Ectodermal cell (in vitro differentiated cells): ENCODE measurements at regions not wholly inside any gene's neighbourhood (a gene's known extent, or its start where the extent isn't known, plus 50 kb on each side); places are given as distances from the start of the nearest gene placed in this dataset.
"Not testable (repeated sequence)": the region's sequence is repeated elsewhere in the genome, so short reads cannot be mapped to it uniquely, and the experiment has no call there.

Source experiments
- H3K27ac ChIP-seq: 2 replicates; pipeline ENCODE4 v1.7.0; 2013; ENCODE audit warnings: mild to moderate bottlenecking, low read depth, low read length; ENCODE audit not compliant: insufficient read depth, poor library complexity, severe bottlenecking
- H3K27me3 ChIP-seq: 2 replicates; pipeline ENCODE4 v1.7.0; 2013; ENCODE audit warnings: mild to moderate bottlenecking, low read length; ENCODE audit not compliant: insufficient read depth, control insufficient read depth, poor library complexity, severe bottlenecking
- H3K36me3 ChIP-seq: one replicate; pipeline ENCODE4 v1.7.0; 2013; ENCODE audit warnings: low read length; ENCODE audit not compliant: control insufficient read depth, insufficient read depth
- H3K4me1 ChIP-seq: one replicate; pipeline ENCODE4 v1.7.0; 2013; ENCODE audit warnings: low read length; ENCODE audit not compliant: control insufficient read depth, insufficient read depth
- H3K4me3 ChIP-seq: 2 replicates; pipeline ENCODE4 v1.7.0; 2013; ENCODE audit warnings: low read depth, low read length, control low read depth; ENCODE audit not compliant: insufficient read depth
- H3K9me3 ChIP-seq: 2 replicates; pipeline ENCODE4 v1.7.0; 2013; ENCODE audit warnings: mild to moderate bottlenecking, low read length, moderate library complexity; ENCODE audit not compliant: control insufficient read depth
- WGBS, 2 experiments: methylation state at CpG; one replicate each; pipeline ENCODE4 v1.1.7; 2013; ENCODE audit warnings: missing lambda C conversion rate in 2 of 2; 5-methylcytosine and 5-hydroxymethylcytosine counted together

DNA sequence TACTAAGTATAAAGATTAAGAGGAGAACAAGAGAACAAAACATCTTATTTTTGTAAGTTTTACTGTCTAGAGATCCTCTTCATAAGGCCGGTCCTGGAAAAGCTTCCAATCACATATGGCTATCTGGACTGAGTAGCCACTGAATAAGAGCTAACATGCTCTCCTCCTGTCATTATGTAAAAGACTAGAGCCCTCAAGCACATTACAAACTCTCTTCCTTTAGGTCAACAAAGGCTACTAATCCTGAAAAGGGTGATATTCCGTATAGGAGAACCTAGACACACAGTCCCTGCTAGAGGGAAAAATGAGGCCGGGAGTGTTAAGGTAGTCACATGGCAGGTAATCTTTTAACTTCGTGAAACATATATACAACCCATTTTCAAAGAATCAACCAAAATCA, 665.6 kb downstream of the EFNA5 start:
- WGBS, 2 experiments = 86 to 89% methylated on average over 3 to 4 of the region's 4 CpGs
- Histone ChIP-seq H3K4me1 (no peaks in the 10 kb centered on the region), H3K27ac (no peak overlapping the region), H3K27me3 (no peaks in the 10 kb centered on the region), H3K36me3 (no peaks in the 10 kb centered on the region), H3K4me3 (no peak overlapping the region), H3K9me3 (no peaks in the 10 kb centered on the region)

DNA sequence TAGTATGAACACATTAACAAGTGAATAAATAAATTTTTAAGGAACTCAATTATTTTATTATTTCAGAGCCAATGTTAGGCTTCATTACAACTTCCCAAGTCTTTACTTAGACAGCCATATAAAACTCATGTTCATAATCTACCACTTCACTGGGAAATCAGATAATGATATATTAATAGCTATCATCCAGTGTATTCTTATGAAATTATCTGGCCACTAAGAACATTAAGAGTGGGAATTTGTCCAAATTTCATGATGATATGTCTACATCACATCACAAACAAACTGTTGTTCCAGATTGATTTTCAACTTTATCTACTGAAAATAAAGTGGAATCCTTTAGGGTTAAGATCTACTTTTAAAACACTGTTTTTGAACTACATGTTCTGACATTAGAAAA, 668.6 kb downstream of the EFNA5 start:
- Histone ChIP-seq H3K27ac (no peak overlapping the region), H3K36me3 (no peaks in the 10 kb centered on the region), H3K27me3 (no peaks in the 10 kb centered on the region), H3K9me3 (no peaks in the 10 kb centered on the region), H3K4me1 (no peaks in the 10 kb centered on the region), H3K4me3 (no peak overlapping the region)

DNA sequence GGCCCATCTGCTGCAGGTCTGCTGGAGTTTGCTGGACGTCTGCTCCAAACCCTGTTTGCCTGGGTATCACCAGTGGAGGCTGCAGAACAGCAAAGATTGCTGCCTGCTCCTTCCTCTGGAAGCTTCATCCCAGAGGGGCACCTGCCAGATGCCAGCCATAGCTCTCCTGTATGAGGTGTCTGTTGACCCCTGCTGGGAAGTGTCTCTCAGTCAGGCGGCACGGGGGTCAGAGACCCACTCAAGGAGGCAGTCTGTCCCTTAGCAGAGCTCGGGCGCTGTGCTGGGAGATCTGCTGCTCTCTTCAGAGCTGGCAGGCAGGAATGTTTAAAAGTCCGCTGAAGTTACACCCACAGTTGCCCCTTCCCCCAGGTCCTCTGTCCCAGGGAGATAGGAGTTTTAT, 671.2 kb downstream of the EFNA5 start:
- not testable (repeated sequence) for H3K27ac ChIP-seq, H3K4me1 ChIP-seq, H3K4me3 ChIP-seq, H3K9me3 ChIP-seq, H3K27me3 ChIP-seq, H3K36me3 ChIP-seq
- WGBS, 2 experiments = 92 to 94% methylated on average over 6 of the region's 6 CpGs

GRCh38 chr5:106986006-106986405, 684.7 kb downstream of the EFNA5 start:
- Histone ChIP-seq H3K27me3 (no peaks in the 10 kb centered on the region), H3K36me3 (no peaks in the 10 kb centered on the region), H3K4me1 (no peaks in the 10 kb centered on the region), H3K9me3 (no peaks in the 10 kb centered on the region), H3K27ac (no peak overlapping the region), H3K4me3 (no peak overlapping the region)
- 0 to 40% methylated on average over 1 to 2 of the region's 2 CpGs for WGBS, 2 experiments

DNA sequence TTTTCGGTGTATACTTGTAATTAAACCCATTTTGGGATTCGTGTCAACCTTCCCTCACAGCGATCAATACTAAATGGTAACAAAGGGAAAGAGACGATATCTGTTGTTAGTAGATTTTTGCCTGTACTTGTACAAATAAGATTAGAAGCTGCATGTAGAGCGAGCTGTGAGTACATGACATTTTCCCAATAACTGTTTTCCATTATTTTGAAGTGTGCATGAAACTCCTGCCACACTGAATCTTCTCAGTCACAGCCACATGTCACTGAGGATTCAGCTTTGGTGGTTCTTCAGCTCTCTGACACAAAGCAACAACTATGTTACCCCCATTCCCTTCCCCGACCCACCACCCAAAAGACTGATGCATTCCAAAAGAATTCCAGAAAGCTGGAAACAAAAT, 685.6 kb downstream of the EFNA5 start:
- Histone ChIP-seq H3K27ac (no peak overlapping the region), H3K4me1 (no peaks in the 10 kb centered on the region), H3K4me3 (no peak overlapping the region), H3K9me3 (no peaks in the 10 kb centered on the region), H3K27me3 (no peaks in the 10 kb centered on the region), H3K36me3 (no peaks in the 10 kb centered on the region)
- WGBS, 2 experiments = 82 to 84% methylated on average over 5 of the region's 6 CpGs

GRCh38 chr5:106979178-106979577, 691.6 kb downstream of the EFNA5 start:
- 17 to 24% methylated on average over 11 of the region's 11 CpGs for WGBS, 2 experiments
- H3K9me3 ChIP-seq, H3K4me3 ChIP-seq, H3K27ac ChIP-seq, H3K36me3 ChIP-seq, H3K4me1 ChIP-seq: not testable (repeated sequence)
- H3K27me3 ChIP-seq = peaks cover 19% of the 10 kb centered on the region

GRCh38 chr5:106978582-106979165, 692.1 kb downstream of the EFNA5 start:
- not testable (repeated sequence) for H3K4me1 ChIP-seq, H3K4me3 ChIP-seq, H3K36me3 ChIP-seq, H3K9me3 ChIP-seq, H3K27ac ChIP-seq
- peaks cover 19% of the 10 kb centered on the region for H3K27me3 ChIP-seq
- WGBS, 2 experiments = 21 to 22% methylated on average over 12 to 13 of the region's 13 CpGs

- Histone ChIP-seq H3K4me1 (no peaks in the 10 kb centered on the region), H3K27ac (no peak overlapping the region), H3K27me3 (peaks cover 19% of the 10 kb centered on the region), H3K4me3 (no peak overlapping the region), H3K9me3 (no peaks in the 10 kb centered on the region), H3K36me3 (no peaks in the 10 kb centered on the region)
- 78 to 90% methylated on average over 1 to 3 of the region's 3 CpGs for WGBS, 2 experiments
Observed at GRCh38 chr5:106976363-106976762, 694.4 kb downstream of the EFNA5 start.

DNA sequence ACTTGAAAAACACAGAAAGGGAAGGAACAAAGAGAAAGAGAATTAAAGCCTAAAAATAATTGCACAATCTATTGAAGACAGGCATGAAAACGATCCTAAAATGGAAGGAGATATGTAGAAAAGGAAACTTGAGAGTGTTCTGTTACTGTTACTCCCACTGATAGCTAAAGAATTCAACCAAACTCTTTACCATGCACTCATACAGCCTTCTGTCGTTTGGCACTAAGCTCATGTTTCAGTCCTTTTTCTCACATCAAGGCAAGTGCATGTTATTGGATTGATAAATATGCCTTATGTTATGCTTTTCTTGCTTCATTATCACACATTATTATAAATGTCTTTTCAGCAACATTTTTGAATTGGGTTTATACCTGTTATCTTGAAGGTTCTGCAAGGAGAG, 696.5 kb downstream of the EFNA5 start:
- no peaks in the 10 kb centered on the region for H3K9me3 ChIP-seq
- H3K4me3 ChIP-seq = no peak overlapping the region
- WGBS, 2 experiments = 46 to 50% methylated on average over 1 to 2 of the region's 2 CpGs
- H3K4me1 ChIP-seq = no peaks in the 10 kb centered on the region
- no peaks in the 10 kb centered on the region for H3K36me3 ChIP-seq
- no peak overlapping the region for H3K27ac ChIP-seq
- H3K27me3 ChIP-seq = peaks cover 10% of the 10 kb centered on the region

- H3K9me3 ChIP-seq = no peaks in the 10 kb centered on the region
- H3K36me3 ChIP-seq = no peaks in the 10 kb centered on the region
- no peak overlapping the region for H3K4me3 ChIP-seq
- no peaks in the 10 kb centered on the region for H3K27me3 ChIP-seq
- 96 to 99% methylated on average over 2 to 4 of the region's 4 CpGs for WGBS, 2 experiments
- no peaks in the 10 kb centered on the region for H3K4me1 ChIP-seq
- H3K27ac ChIP-seq = no peak overlapping the region
Observed at GRCh38 chr5:106966686-106967315, 703.9 kb downstream of the EFNA5 start.

GRCh38 chr5:106964132-106964531, 706.6 kb downstream of the EFNA5 start:
- WGBS, 2 experiments = 83% methylated on average over 1 of the region's 1 CpG; no CpG with 5 or more reads in 1 of the 2 experiments
- no peaks in the 10 kb centered on the region for H3K27me3 ChIP-seq
- no peaks in the 10 kb centered on the region for H3K4me1 ChIP-seq
- H3K27ac ChIP-seq = no peak overlapping the region
- peaks cover 3% of the 10 kb centered on the region for H3K9me3 ChIP-seq
- H3K36me3 ChIP-seq = no peaks in the 10 kb centered on the region
- no peak overlapping the region for H3K4me3 ChIP-seq
